K562 (cell line): ENCODE measurements at regions not wholly inside any gene's neighbourhood (a gene's known extent, or its start where the extent isn't known, plus 50 kb on each side); places are given as distances from the start of the nearest gene placed in this dataset.

ENCODE experiments used
- BRD4 ChIP-seq: fragments of 200-600 bp; sonication (generic); IDR thresholded peaks from 2 replicates; pipeline ENCODE4 v1.6.1; 2017; ENCODE audit warnings: inconsistent platforms
- CBX2 ChIP-seq: fragments of 200-600 bp; sonication (generic); IDR thresholded peaks from one replicate; pipeline ENCODE4 v1.6.1; 2012; ENCODE audit warnings: mild to moderate bottlenecking, low read length, inconsistent platforms; ENCODE audit not compliant: insufficient read depth, poor library complexity, severe bottlenecking
- ESRRB ChIP-seq: fragments of 250-450 bp; sonication (Bioruptor Pico); IDR thresholded peaks from 2 replicates; pipeline ENCODE4 v1.5.0; 2020; ENCODE audit warnings: mild to moderate bottlenecking, moderate library complexity, borderline replicate concordance
- GATA2 ChIP-seq: sonication (generic); formaldehyde crosslinking; IDR thresholded peaks from 2 replicates; pipeline ENCODE4 v1.4.0; 2020; ENCODE audit warnings: mild to moderate bottlenecking, missing genetic modification reagents
- HDAC1 ChIP-seq, 2 experiments: fragments of 450-650 bp; IDR thresholded peaks; 2 replicates each; pipeline ENCODE4 v1.6.1; 2016 to 2017; ENCODE audit warnings: inconsistent platforms in 1 of 2, mild to moderate bottlenecking in 1 of 2, moderate library complexity in 1 of 2
- HIVEP1 ChIP-seq: fragments of 250-450 bp; sonication (Bioruptor Pico); IDR thresholded peaks from 2 replicates; pipeline ENCODE4 v1.4.0; 2020; ENCODE audit warnings: mild to moderate bottlenecking
- HNRNPL ChIP-seq: fragments of 200-400 bp; formaldehyde crosslinking; IDR thresholded peaks from 2 replicates; pipeline ENCODE4 v1.6.1; 2017; ENCODE audit warnings: low read depth, mild to moderate bottlenecking, low read length
- JUN ChIP-seq, 2 experiments: sonication (generic) in 1 of 2; formaldehyde crosslinking in 1 of 2; IDR thresholded peaks; 2 replicates each; pipeline versions ENCODE4 v1.6.1 to v1.8.0; 2012 to 2022; ENCODE audit warnings: borderline replicate concordance in 2 of 2, mild to moderate bottlenecking in 2 of 2, improper control_type of control experiment in 1 of 2, low read depth in 1 of 2, low read length in 1 of 2, missing genetic modification reagents in 1 of 2
- MTA1 ChIP-seq: fragments of 450-650 bp; IDR thresholded peaks from 2 replicates; pipeline ENCODE4 v1.6.1; 2017; ENCODE audit warnings: borderline replicate concordance
- MYC ChIP-seq, 2 experiments: fragments of 250-450 bp in 1 of 2; sonication (Bioruptor Pico) in 1 of 2; IDR thresholded peaks; 2 replicates each; pipeline versions ENCODE4 v1.5.1 to v1.6.1; 2012 to 2021; ENCODE audit warnings: low read depth in 2 of 2, borderline replicate concordance in 1 of 2, improper control_type of control experiment in 1 of 2, low read length in 1 of 2, mild to moderate bottlenecking in 1 of 2, moderate library complexity in 1 of 2
- NCOA2 ChIP-seq, 2 experiments: fragments of 450-650 bp; IDR thresholded peaks; 2 replicates each; pipeline ENCODE4 v1.6.1; 2018; ENCODE audit warnings: mild to moderate bottlenecking in 2 of 2, moderate library complexity in 1 of 2; ENCODE audit not compliant: partially characterized antibody in 2 of 2
- NFYB ChIP-seq: IDR thresholded peaks from 2 replicates; pipeline ENCODE4 v1.6.1; 2011; ENCODE audit warnings: mild to moderate bottlenecking, moderate library complexity; ENCODE audit not compliant: insufficient read length; ENCODE audit errors: extremely low read depth
- RFX5 ChIP-seq: IDR thresholded peaks from 2 replicates; pipeline ENCODE4 v1.6.1; 2011; ENCODE audit warnings: low read depth, mild to moderate bottlenecking, improper control_type of control experiment, low read length
- ZBTB8A ChIP-seq: fragments of 450-650 bp; IDR thresholded peaks from 2 replicates; pipeline ENCODE4 v1.6.1; 2018; ENCODE audit warnings: mild to moderate bottlenecking, moderate library complexity; ENCODE audit not compliant: partially characterized antibody
- ZKSCAN1 ChIP-seq: fragments of 150-350 bp; IDR thresholded peaks from 2 replicates; pipeline ENCODE4 v1.6.1; 2016; ENCODE audit warnings: low read depth, low read length
- ZNF274 ChIP-seq: IDR thresholded peaks from 2 replicates; pipeline ENCODE4 v1.6.1; 2011; ENCODE audit warnings: low read depth, mild to moderate bottlenecking, low read length, moderate library complexity, borderline replicate concordance
- ZNF408 ChIP-seq: fragments of 250-450 bp; sonication (Bioruptor Pico); IDR thresholded peaks from 2 replicates; pipeline ENCODE4 v1.4.0; 2020; ENCODE audit warnings: low read depth, mild to moderate bottlenecking, moderate library complexity
- TF ChIP-seq, protein P1 (sequence below), 3 experiments: fragments of 200-800 bp in 1 of 3; sonication (Bioruptor generic) in 1 of 3; sonication (generic) in 1 of 3; formaldehyde crosslinking in 1 of 3; IDR thresholded peaks; 2 replicates each; pipeline versions ENCODE4 v1.6.1 to v1.8.0; 2016 to 2022; ENCODE audit warnings: mild to moderate bottlenecking in 2 of 3, missing compliant biosample characterization in 2 of 3, missing genetic modification characterization in 2 of 3, missing genetic modification reagents in 1 of 3
- TF ChIP-seq, protein P2 (sequence below): sonication (generic); formaldehyde crosslinking; IDR thresholded peaks from 2 replicates; pipeline ENCODE4 v1.8.0; 2022; ENCODE audit warnings: mild to moderate bottlenecking, missing genetic modification reagents
- TF ChIP-seq, protein P3 (sequence below): fragments of 450-650 bp; IDR thresholded peaks from 2 replicates; pipeline ENCODE4 v1.6.1; 2016
- TF ChIP-seq, protein P4 (sequence below): fragments of 250-450 bp; sonication (Bioruptor Pico); IDR thresholded peaks from 2 replicates; pipeline ENCODE4 v1.9.0; 2021; ENCODE audit warnings: mild to moderate bottlenecking, inconsistent platforms

DNA sequence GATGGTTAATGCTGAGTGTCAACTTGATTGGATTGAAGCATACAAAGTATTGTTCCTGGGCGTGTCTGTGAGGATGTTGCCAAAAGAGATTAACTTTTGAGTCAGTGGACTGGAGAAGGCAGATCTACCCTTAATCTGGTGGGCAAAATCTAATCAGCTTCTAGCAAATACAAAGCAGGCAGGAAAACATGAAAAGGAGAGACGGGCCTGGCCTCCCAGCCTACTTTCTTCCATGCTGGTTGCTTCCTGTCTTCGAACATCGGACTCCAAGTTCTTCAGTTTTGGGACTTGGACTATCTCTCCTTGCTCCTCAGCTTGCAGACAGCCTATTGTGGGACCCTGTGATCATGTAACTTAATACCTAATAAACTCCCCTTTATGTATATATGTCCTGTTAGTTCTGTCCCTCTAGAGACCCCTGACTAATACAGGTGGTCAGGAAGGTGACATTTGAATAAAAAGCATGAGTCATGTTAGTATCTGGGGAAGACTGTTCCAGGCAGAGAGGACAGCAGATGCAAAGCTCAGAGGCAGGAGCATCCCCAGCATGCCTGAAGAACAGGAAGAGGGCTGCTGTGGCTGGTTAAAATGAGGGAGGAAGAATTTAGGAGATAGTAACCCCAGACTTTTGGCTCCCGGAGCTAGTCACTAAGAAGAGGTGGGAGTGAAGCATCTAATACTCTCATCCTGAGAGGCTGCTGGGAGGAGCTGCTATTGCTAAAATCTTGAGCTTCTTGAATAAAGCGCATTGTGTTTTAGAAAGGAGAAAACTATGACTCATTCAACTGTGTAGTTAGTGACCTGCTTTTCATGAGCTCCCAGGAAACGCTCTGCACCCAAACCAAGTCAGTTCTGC lies 207.4 kb upstream of the HES1 start (continued):
- no peak for TF ChIP-seq HDAC1 (IDR thresholded peaks at IDR 0.05)
- no peak for TF ChIP-seq JUN (IDR thresholded peaks at IDR 0.05; ENCODE audit: borderline replicate concordance, low read depth, low read length)
- no peak for TF ChIP-seq JUN (CRISPR knock-in tag; IDR thresholded peaks at IDR 0.05; ENCODE audit: borderline replicate concordance)
- TF ChIP-seq, protein P1, sequence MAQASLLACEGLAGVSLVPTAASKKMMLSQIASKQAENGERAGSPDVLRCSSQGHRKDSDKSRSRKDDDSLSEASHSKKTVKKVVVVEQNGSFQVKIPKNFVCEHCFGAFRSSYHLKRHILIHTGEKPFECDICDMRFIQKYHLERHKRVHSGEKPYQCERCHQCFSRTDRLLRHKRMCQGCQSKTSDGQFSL (CRISPR knock-in tag; IDR thresholded peaks at IDR 0.05), result no peak
- TF ChIP-seq, protein P1 (tag; IDR thresholded peaks at IDR 0.05), result no peak
- TF ChIP-seq NFYB, result no peak
- TF ChIP-seq, protein P2, sequence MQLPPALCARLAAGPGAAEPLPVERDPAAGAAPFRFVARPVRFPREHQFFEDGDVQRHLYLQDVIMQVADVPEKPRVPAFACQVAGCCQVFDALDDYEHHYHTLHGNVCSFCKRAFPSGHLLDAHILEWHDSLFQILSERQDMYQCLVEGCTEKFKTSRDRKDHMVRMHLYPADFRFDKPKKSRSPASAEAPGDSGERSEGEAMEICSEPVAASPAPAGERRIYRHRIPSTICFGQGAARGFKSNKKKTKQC (CRISPR knock-in tag), result no peak
- no peak for TF ChIP-seq ZNF408 (CRISPR knock-in tag)
- TF ChIP-seq ZNF274, result no peak
- TF ChIP-seq BRD4, result no peak
- no peak for TF ChIP-seq ZBTB8A
- no peak for TF ChIP-seq ESRRB (CRISPR knock-in tag)
- TF ChIP-seq ZKSCAN1, result no peak
- TF ChIP-seq, protein P3, sequence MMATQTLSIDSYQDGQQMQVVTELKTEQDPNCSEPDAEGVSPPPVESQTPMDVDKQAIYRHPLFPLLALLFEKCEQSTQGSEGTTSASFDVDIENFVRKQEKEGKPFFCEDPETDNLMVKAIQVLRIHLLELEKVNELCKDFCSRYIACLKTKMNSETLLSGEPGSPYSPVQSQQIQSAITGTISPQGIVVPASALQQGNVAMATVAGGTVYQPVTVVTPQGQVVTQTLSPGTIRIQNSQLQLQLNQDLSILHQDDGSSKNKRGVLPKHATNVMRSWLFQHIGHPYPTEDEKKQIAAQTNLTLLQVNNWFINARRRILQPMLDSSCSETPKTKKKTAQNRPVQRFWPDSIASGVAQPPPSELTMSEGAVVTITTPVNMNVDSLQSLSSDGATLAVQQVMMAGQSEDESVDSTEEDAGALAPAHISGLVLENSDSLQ, result peak; percentile 28; the same call in 1 of the 2 replicates
- TF ChIP-seq MYC (IDR thresholded peaks at IDR 0.05; ENCODE audit: low read depth, low read length), result no peak; the same call in 1 of the 2 replicates
- no peak for TF ChIP-seq MYC (CRISPR knock-in tag; IDR thresholded peaks at IDR 0.05; ENCODE audit: borderline replicate concordance, low read depth)
- TF ChIP-seq NCOA2 (IDR thresholded peaks at IDR 0.05; ENCODE audit: partially characterized antibody in 2 of 2), result peak in 1 of 2 experiments; percentile 24
- no peak for TF ChIP-seq MTA1
- TF ChIP-seq HNRNPL, result no peak
- no peak for TF ChIP-seq RFX5
- TF ChIP-seq, protein P4, sequence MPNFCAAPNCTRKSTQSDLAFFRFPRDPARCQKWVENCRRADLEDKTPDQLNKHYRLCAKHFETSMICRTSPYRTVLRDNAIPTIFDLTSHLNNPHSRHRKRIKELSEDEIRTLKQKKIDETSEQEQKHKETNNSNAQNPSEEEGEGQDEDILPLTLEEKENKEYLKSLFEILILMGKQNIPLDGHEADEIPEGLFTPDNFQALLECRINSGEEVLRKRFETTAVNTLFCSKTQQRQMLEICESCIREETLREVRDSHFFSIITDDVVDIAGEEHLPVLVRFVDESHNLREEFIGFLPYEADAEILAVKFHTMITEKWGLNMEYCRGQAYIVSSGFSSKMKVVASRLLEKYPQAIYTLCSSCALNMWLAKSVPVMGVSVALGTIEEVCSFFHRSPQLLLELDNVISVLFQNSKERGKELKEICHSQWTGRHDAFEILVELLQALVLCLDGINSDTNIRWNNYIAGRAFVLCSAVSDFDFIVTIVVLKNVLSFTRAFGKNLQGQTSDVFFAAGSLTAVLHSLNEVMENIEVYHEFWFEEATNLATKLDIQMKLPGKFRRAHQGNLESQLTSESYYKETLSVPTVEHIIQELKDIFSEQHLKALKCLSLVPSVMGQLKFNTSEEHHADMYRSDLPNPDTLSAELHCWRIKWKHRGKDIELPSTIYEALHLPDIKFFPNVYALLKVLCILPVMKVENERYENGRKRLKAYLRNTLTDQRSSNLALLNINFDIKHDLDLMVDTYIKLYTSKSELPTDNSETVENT, result no peak
- TF ChIP-seq CBX2, result no peak
- no peak for TF ChIP-seq HIVEP1 (CRISPR knock-in tag)
- peak; percentile 36; the same call in 1 of the 2 replicates for TF ChIP-seq GATA2 (CRISPR knock-in tag)
